Kidney (tissue), 13 donors: ENCODE measurements at regions not wholly inside any gene's neighbourhood (a gene's known extent, or its start where the extent isn't known, plus 50 kb on each side); places are given as distances from the start of the nearest gene placed in this dataset.

Experiments
- DNase-seq, 5 donors: peaks; one replicate each; pipeline ENCODE4 v3.0.0-alpha.2; 2013 to 2020
- FAIRE-seq: peaks from 2 replicates; lab custom pipeline; 2012; peaks lifted over from hg19 to GRCh38; lab: Jason Lieb, UNC
- H3K27ac ChIP-seq, 2 donors: one replicate each; pipeline ENCODE4 v1.7.0; 2013; ENCODE audit warnings: low read depth in 2 of 2, low read length in 2 of 2, inconsistent platforms in 1 of 2
- H3K27me3 ChIP-seq: one replicate; pipeline ENCODE4 v1.7.1; 2013; ENCODE audit warnings: low read length, inconsistent platforms; ENCODE audit not compliant: control insufficient read depth, insufficient read depth
- H3K36me3 ChIP-seq, 3 donors: one replicate each; pipeline versions ENCODE4 v1.7.0 to v1.7.1; 2013; ENCODE audit warnings: low read length in 3 of 3, control low read depth in 1 of 3, inconsistent platforms in 1 of 3; ENCODE audit not compliant: insufficient read depth in 3 of 3, control insufficient read depth in 2 of 3
- H3K4me1 ChIP-seq, 3 donors: one replicate each; pipeline versions ENCODE4 v1.7.0 to v1.7.1; 2013; ENCODE audit warnings: low read length in 3 of 3, inconsistent platforms in 1 of 3, low read depth in 1 of 3; ENCODE audit not compliant: control insufficient read depth in 2 of 3, insufficient read depth in 2 of 3
- H3K4me3 ChIP-seq, 3 donors: one replicate each; pipeline versions ENCODE4 v1.7.0 to v1.8.1; 2013; ENCODE audit warnings: low read length in 3 of 3, control low read depth in 1 of 3, inconsistent platforms in 1 of 3
- H3K9ac ChIP-seq, 3 donors: one replicate each; pipeline versions ENCODE4 v1.7.0 to v1.7.1; 2013; ENCODE audit warnings: low read length in 3 of 3, control low read depth in 1 of 3, inconsistent platforms in 1 of 3
- H3K9me3 ChIP-seq, 3 donors: one replicate each; pipeline versions ENCODE4 v1.7.0 to v1.7.1; 2013; ENCODE audit warnings: low read length in 3 of 3, control low read depth in 1 of 3, inconsistent platforms in 1 of 3; ENCODE audit not compliant: control insufficient read depth in 2 of 3, insufficient read depth in 1 of 3
- intact Hi-C: fragments of 100-400 bp; cut with DNase I; formaldehyde crosslinking; loops from one replicate; pipeline ENCODE4 v1.11.1; 2022
- TF ChIP-seq, protein P1 (sequence below): IDR thresholded peaks from 3 replicates; pipeline ENCODE4 v1.5.1; 2012; ENCODE audit warnings: mild to moderate bottlenecking, moderate library complexity, borderline replicate concordance; ENCODE audit not compliant: insufficient read depth; ENCODE audit errors: extremely low read depth
- donor health status: control.
- donor health status: control.
- donor health status: control.
- donor health status: control.
- donor health status: control.
- donor health status: DM: yes; HTN: yes; CAD: no.
- donor health status: Normal renal cell carcinoma (clear cell type).

GRCh38 chr15:72912996-72913395 lies 129.4 kb upstream of the ADPGK start:
- DNase-seq (no peak), FAIRE-seq (no peak)
- Histone ChIP-seq H3K9ac (no peak overlapping the region), H3K4me1 (no peaks in the 10 kb centered on the region), H3K9me3 (no peaks in the 10 kb centered on the region), H3K27ac (no peak overlapping the region), H3K4me3 (no peak overlapping the region), H3K36me3 (no peaks in the 10 kb centered on the region), H3K27me3 (no peaks in the 10 kb centered on the region)
- intact Hi-C loops = no loop called here
- TF ChIP-seq, protein P1, sequence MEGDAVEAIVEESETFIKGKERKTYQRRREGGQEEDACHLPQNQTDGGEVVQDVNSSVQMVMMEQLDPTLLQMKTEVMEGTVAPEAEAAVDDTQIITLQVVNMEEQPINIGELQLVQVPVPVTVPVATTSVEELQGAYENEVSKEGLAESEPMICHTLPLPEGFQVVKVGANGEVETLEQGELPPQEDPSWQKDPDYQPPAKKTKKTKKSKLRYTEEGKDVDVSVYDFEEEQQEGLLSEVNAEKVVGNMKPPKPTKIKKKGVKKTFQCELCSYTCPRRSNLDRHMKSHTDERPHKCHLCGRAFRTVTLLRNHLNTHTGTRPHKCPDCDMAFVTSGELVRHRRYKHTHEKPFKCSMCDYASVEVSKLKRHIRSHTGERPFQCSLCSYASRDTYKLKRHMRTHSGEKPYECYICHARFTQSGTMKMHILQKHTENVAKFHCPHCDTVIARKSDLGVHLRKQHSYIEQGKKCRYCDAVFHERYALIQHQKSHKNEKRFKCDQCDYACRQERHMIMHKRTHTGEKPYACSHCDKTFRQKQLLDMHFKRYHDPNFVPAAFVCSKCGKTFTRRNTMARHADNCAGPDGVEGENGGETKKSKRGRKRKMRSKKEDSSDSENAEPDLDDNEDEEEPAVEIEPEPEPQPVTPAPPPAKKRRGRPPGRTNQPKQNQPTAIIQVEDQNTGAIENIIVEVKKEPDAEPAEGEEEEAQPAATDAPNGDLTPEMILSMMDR = no peak

DNA sequence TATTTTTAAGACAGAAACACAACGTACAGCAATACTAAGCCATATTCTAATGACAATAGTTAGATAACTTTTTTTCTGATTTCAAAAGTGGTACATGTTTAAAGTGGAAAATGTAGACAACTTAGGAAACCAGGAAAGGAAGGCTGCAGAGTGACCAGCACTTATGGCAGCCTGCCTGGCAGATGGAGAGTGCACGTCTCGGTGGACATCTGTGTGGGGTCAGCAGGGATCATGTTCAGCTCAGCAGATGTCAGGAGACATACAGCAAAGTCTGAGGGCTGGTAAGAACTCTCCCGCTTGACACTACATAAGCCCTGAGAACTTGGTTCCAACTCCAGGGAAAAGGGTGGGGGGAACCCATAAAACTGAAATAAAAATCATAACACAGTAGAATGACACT lies 128.6 kb upstream of the ADPGK start:
- Histone ChIP-seq H3K9me3 (no peaks in the 10 kb centered on the region), H3K4me1 (no peaks in the 10 kb centered on the region), H3K9ac (no peak overlapping the region), H3K4me3 (no peak overlapping the region), H3K27ac (no peak overlapping the region), H3K36me3 (no peaks in the 10 kb centered on the region), H3K27me3 (no peaks in the 10 kb centered on the region)
- intact Hi-C loops = no loop called here
- DNase-seq = no peak
- TF ChIP-seq, protein P1 = no peak
- FAIRE-seq = no peak

DNA sequence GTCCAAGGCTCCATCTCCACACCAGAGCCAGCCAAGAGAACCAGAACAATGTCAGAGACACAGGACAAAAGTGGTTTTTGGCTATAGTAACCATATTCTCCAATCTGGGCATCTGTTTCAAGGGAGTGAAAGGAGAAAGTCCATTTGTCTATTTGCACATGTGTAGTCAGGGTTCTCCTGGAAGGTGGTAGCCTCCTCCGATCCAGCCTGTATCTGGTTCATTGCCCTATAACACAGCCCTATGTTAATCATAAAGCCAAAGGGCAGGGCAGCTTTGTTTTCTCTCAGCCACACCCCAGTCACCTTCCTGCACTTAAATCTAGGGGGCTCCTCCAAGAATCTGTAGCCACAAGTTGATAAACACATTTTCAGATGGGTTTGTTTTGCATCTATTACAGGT lies 128.1 kb upstream of the ADPGK start:
- Histone ChIP-seq H3K4me1 (no peaks in the 10 kb centered on the region), H3K36me3 (no peaks in the 10 kb centered on the region), H3K9me3 (no peaks in the 10 kb centered on the region), H3K27ac (no peak overlapping the region), H3K4me3 (no peak overlapping the region), H3K9ac (no peak overlapping the region), H3K27me3 (no peaks in the 10 kb centered on the region)
- DNase-seq (no peak), FAIRE-seq (no peak)
- TF ChIP-seq, protein P1 = no peak
- intact Hi-C loops = no loop called here

- TF ChIP-seq, protein P1 = no peak
- Histone ChIP-seq H3K4me3 (no peak overlapping the region), H3K9ac (no peak overlapping the region), H3K27me3 (no peaks in the 10 kb centered on the region), H3K9me3 (no peaks in the 10 kb centered on the region), H3K36me3 (no peaks in the 10 kb centered on the region), H3K4me1 (no peaks in the 10 kb centered on the region), H3K27ac (no peak overlapping the region)
- FAIRE-seq = no peak
- no peak for DNase-seq
- intact Hi-C loops = no loop called here
These were observed 125.2 kb upstream of the ADPGK start for GRCh38 chr15:72908713-72909112.
